Mammary epithelial cell (primary cell): ENCODE measurements at regions not wholly inside any gene's neighbourhood (a gene's known extent, or its start where the extent isn't known, plus 50 kb on each side); places are given as distances from the start of the nearest gene placed in this dataset.

Source experiments
- EZH2 ChIP-seq: IDR thresholded peaks from 2 replicates; pipeline ENCODE4 v1.6.1; 2012; ENCODE audit warnings: low read length, inconsistent platforms, borderline replicate concordance
- TF ChIP-seq, protein P1 (sequence below), 2 donors: IDR thresholded peaks in 1 of 2; conservative IDR thresholded peaks in 1 of 2; 2 replicates each; pipeline ENCODE4 v1.5.1; 2011 to 2012; ENCODE audit warnings: inconsistent platforms in 2 of 2, low read length in 2 of 2, mild to moderate bottlenecking in 2 of 2, control low read depth in 1 of 2, low read depth in 1 of 2; ENCODE audit not compliant: insufficient read depth in 1 of 2; ENCODE audit errors: extremely low read depth in 1 of 2

DNA sequence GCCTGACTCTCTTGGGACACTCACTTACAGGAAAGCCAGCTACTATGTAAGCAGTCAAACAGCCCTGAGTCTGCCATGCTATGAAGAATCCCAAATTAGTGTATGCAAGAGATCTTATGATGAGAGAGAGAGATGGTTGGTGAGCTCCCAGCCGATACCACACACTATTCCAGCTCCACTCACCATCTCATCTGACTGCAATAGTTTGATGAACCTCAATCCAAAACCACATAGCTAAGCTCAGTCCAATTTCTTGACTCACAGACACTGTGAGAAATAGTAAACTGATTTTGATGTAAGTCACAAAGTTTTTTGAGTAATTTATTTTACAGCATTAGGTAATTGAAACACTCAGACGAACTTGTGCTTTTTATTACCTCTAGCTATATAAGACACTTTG is 441.4 kb downstream of the COL12A1 start:
- TF ChIP-seq, protein P1, sequence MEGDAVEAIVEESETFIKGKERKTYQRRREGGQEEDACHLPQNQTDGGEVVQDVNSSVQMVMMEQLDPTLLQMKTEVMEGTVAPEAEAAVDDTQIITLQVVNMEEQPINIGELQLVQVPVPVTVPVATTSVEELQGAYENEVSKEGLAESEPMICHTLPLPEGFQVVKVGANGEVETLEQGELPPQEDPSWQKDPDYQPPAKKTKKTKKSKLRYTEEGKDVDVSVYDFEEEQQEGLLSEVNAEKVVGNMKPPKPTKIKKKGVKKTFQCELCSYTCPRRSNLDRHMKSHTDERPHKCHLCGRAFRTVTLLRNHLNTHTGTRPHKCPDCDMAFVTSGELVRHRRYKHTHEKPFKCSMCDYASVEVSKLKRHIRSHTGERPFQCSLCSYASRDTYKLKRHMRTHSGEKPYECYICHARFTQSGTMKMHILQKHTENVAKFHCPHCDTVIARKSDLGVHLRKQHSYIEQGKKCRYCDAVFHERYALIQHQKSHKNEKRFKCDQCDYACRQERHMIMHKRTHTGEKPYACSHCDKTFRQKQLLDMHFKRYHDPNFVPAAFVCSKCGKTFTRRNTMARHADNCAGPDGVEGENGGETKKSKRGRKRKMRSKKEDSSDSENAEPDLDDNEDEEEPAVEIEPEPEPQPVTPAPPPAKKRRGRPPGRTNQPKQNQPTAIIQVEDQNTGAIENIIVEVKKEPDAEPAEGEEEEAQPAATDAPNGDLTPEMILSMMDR (conservative IDR thresholded peaks at IDR 0.05 in 1 of 2, IDR thresholded peaks at IDR 0.05 in 1 of 2; ENCODE audit: extremely low read depth in 1 of 2, insufficient read depth in 1 of 2, low read depth in 1 of 2, low read length in 2 of 2): no peak
- TF ChIP-seq EZH2: no peak
